Activated CD8-positive, alpha-beta memory T cell treated with anti-CD3 and anti-CD28 coated beads for 24 hours (primary cell): ENCODE measurements at regions not wholly inside any gene's neighbourhood (a gene's known extent, or its start where the extent isn't known, plus 50 kb on each side); places are given as distances from the start of the nearest gene placed in this dataset.

Experiments
- DNase-seq: peaks from one replicate; pipeline ENCODE4 v3.0.0-alpha.2; 2020

DNA sequence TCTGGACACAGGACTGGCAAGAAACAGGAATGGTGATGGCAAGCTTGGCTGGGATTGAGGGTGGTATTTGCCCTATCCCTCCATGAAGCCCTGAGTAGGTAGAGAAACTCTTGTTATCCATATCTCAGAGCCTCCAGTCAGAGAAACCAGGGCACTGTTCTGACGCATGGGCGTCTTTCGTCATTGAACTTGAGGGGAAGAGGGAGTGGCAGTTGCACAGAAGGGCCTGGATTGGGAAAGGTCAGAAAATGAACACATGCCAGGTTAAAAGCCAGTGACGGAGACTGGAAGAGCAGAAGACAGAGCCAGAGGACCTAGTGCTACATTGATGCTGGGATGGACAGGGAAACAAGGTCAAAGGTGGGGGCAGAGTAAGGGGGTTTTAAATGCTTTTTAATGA, 516.7 kb downstream of the PLPP3 start:
- DNase-seq: no peak

DNA sequence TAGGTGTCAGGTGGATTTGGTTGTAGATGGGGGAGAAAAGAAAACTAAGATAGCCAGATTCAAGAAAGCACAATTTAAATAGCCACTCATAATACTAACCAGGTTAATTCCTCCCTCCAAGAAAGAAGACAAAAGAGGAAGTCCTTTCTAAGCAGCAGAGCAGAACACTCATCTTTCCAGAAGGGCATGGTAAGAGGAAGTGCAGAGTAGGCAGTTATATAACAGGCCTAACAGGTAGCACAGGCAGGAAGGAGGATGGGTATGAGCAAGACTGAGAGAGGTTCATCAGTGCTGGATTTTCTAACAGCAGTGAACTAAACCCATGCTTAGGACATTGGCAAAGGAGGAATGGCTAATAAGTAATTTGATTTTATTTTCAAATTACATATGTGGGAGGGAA, 517.5 kb downstream of the PLPP3 start:
- DNase-seq: no peak

DNA sequence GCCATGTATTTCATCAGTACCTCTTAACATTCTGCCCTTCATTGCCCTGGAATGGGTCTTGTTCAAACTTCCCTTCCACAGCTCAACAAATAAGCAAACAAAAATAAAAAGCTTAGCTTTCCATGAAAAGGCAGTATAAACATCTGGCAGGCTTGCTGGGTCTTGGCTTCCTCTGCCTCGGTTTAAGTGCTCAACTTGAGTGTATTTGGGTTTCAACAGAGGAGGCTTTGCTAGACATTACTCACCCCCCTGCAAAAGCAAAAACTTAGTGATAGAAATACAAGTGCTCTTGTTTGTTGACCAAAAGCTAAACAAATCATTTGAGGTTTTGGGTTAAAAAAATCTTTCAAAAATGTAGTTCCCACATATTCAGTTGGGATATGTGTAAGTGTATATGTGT, 518.5 kb downstream of the PLPP3 start:
- DNase-seq: no peak

DNA sequence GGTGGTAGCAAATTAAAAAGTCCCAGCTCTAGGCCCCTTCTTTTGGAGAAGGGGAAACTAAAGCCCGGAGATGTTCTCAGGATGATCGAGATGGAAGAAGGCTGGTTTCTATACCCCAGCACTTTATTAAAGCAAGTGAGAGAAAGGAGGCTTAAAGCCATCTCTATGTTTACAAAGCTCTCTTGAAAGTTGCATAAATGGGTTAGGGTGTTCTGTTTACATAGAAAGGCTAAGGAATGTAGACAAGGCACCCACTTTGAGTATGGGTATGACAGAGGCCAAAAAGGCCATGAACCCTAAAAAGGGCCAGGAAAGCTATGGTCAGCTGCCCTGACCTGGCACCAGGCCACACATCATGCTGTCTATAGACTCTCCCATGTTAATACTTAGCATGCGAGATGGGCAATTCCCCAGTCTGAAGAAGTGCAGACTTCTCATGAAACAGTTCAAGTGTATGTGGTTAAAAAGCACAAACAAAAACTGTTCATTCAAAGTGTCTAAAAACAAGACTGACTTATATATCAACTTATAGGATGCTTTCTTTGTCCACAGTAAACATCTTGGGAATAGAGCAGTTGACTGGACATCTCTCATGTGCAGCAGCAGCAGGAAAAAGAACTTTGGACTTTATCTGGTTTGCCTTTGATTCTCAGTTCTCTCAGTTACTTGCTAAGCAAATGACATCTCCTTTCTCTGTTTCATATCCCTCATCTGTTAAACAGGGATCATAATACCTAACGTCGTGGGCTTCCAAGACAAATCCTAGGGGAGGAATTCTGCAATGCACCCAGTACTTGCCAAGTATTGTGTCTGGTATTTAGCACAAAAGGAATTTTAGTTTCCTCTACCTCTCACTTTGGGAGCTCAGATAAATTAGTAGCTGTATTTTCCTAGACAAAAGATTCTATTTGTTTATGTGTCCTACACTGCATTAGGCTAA, 521.6 kb downstream of the PLPP3 start:
- DNase-seq: no peak

DNA sequence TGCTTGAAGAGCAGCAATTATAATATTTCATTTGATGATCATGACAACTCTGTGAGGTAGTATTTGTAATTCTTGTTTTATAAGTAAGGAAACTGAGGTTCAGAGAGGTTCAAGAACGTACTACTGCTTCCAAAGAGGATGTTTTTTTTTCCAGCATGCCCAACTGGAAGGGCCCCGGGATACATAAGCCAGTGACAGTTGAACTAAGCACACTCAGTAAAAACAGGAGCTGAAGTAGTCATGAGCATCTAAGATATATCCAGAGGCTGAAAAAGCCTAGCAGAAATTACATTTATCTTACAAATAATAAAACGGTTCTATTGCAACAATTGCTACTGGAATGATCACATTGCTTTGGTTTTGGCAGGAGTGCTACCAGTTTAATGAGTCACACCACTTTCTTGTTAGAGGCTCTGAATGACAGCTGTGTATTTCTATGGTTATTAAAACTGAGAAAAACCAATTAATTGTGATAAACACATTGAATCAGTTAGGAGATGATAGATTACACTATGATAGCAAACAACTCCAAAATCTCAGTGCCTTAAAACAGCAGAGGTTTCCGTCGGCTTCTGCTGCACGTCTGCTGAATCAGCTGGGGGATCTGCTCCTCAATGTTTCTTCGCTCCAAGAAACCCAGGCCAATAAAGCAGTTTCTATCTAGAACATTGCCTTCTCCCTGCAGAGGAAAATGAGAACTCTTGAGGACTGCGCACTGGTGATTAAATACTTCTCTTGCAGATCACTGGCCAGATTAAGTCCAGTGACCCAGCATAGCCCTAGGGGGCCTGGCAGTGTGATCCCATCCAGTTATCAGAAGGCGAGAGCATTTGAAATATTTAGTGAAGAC, 522.7 kb downstream of the PLPP3 start:
- no peak for DNase-seq

DNA sequence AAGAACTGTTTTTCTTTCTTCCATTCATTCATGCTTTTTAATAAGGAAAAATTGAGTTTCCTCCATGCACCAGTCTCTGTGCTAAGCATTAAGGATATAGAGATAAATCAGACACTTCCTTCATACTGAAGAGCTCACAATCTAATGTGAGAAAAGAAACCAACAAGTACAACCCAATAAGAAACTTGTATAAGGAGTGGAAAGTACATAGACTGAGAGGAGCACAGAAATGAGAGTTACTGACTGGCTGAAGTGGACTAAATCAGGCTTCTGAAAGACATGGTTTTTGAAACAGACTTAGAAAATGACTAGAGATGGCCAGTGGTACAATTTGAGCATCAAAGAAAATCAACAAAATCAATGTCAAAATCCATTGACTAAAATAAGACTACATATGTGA, 524.4 kb downstream of the PLPP3 start:
- no peak for DNase-seq

DNA sequence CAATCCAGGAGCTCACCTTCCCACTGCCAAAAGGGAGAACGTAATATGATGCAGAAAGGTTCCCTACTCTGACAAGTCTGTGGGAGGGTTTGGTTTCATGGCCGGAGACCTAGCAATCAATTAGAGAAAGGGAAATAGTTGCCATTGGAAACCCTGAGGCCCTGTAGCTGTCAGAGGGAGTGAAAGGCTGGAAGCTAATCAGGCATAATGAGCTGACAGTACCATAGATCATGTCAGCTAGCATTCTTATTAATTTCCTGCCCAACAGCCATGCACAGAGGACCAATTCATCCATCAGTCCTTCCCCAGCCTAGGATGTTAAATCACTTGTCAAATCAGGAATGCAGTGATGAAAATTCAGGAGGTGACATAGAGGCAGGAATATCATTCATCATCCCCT, 527.3 kb downstream of the PLPP3 start:
- DNase-seq: no peak

DNA sequence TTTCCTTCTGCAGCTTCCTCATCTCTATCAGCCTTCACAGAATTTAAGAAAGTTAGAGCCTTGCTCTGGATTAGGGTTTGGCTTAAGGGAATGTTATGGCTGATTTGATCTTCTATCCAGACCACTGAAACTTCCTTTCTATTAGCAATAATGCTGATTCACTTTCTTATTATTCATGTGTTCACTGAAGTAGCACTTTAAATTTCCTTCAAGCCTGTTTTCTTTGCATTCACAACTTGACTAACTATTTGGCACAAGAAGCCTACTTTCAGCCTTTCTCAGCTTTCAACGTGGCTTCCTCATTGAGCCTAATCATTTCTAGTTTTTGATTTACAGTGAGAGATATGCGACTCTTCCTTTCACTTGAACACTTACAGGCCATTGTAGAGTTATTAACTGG, 528.5 kb downstream of the PLPP3 start:
- DNase-seq: no peak

DNA sequence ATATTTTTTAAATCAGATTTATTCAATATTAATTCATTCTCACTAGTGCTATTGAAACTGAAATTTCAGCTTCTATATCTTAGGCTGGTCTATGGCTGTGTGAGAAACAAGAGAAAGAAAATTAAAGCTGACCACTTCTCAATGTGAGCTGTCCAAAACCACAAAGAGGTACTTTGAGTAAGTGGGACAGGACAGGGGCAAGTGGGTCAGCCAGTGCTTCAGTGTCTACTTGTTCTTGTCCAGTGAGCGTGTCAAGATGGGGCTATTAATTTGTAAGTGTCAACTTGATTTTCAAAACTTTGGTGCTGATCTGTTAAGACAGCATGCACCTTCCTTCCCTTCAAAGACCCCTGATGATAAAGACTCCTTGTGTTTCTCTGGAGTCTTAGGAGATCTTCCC, 533.9 kb downstream of the PLPP3 start:
- no peak for DNase-seq

DNA sequence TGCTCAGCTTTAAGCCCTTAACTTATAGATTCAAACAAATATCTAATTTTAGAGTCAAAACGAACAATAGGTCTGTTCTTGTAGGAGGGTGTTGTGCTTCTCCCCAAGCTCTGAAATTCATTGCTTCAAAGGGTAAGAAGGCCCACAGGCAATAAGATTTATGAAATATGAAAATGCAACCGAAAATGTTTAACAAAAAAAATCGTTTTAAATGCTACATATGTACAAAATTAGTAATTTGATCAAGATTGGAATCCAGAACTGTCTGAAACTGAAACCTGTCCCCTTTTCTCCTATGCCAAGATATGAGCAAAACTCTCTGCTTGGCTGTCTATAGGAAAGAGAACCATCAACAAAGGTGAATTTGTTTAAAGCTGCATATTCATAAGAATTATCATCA, 534.3 kb downstream of the PLPP3 start:
- DNase-seq: no peak

DNA sequence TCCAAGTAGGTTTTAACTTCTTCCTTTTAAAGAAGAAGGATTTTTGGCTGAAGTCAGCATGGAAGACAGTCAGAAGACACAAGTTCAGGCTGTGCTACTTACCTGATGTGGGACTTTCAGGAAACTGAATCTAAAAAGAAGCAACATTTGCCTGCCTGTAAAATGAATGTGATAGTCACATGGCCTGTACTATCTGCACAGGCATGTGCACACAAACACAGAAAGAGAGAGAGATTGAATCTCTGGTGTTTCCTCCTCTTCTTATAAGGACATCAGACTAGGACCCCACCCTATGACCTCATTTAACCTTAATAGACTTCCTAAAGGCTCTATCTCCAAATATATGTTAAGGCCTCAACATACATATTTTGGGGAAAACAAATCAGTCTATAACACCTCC, 542.9 kb downstream of the PLPP3 start:
- DNase-seq: no peak

DNA sequence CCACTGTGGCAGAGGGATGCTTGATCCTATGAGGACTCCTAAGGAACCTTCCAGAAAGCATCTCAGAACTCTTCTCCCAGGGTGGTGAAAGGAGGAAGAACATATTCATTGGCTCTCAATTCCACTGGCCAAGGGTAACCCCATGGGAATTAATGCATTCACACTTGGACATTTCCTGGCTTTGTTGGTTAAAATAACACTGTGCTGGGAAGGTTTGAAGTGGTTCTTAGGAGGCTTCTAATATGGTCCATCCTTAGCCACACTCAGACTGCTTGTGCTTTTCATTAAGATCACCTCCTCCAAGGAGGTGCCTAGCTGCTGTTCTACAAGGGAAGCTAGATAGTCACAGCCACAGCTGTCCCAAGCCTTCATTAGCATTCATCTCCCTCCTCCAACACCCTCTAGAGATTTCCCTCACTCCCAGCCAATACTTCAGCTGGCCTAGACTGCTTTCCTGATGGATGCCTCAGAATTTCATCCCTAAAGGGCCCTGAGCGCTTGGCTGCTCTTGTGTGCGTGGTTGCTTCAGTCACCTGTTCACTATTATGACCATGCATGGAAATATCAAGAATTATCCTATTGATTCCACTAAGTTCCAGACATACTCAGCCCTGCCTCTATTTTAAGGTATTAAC, 544.4 kb downstream of the PLPP3 start:
- DNase-seq: no peak

DNA sequence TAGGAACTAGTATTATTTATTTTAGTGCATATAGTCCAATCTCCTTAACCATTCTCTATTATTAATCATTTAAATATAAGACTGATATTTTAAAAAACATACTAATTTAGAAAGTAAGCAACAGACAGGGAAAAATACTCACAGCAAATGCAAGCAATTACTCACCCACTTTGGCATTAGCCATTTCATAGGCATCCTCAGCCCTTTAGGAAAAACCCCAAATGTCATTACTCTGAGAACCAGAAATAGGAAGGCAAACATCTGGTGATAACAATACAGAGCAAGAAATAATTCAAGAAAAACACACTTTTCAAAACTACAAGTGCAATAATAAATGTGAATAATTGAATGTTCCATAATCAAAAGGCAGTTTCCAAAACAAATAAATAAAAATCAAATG, 545.1 kb downstream of the PLPP3 start:
- DNase-seq: no peak

DNA sequence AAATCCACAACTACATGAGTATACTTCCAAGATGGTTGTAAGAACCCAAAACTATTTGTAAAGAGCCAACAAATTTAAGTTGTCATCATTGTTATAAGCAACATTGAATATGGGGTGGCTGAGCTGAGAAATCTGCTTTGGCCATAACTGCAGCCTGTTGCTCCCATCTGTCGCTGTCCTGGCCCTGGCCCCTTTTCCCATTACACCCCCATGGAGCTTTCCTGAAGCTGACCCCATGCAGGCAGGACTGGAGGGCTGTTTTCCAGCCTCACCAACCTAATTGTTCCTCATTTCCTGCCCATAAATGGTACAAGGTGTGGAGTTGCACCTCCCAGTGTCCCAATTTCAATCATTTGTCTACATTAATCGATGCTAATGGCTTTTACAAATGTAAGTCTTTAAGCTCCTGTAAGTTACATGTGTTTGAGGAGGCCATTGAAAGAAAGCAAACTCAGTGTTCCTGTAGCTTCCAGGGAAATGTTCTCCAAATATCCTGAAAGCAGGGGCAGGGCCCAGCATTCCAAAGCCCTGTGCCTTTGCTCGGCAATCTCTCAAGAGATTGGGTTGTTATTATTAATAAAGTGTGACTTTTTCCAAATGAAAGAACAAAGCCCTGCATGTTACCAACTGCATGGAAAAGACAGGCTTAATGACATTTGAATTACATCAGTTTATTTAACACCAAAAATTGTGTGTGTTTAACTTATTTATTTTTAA, 545.9 kb downstream of the PLPP3 start:
- DNase-seq: no peak

DNA sequence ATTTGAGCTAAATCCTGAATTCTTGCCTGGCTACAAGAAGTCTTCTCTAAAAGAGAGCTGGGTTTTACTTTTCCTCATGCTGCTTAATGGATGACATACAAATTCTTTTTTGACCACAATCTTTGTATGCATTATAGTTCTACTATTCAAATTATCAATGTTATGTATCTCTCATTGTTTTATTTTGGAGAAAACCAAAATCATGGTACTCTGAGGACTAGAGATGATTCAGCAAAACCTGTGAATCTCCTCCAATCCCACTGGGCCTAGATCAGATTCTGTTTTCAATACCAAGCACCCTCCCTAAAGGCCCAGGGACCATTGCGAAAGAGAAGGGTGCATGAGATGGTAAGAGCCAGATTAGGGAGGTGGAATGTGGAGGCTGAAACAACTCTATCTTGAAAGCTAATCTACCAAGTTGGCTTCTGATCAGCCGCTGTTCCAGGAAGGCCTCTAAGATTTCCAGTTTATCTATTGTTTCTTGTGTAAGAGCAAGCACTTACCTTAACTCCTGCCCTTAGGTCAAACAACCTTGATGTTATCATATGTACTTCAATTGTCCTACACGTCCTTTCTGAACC, 547.2 kb downstream of the PLPP3 start:
- no peak for DNase-seq

DNA sequence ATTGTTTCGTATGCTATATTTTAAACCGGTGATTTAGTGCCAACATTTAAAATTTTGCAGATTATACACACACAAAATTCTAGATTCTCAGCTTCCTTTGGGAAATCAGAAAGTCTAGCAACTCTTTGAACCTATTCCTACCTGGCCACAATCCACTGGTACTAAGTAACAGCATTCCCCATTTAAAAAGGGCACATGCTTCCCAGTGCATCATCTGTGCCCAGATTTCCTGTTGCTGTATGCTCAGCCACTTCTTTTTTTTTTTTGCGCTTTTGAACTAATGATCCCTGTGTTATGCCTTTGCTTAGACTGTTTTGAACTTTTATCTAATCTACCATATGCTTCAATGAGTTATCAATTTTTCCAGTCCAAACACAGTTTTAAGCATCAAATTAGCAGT, 548.4 kb downstream of the PLPP3 start:
- DNase-seq: no peak

DNA sequence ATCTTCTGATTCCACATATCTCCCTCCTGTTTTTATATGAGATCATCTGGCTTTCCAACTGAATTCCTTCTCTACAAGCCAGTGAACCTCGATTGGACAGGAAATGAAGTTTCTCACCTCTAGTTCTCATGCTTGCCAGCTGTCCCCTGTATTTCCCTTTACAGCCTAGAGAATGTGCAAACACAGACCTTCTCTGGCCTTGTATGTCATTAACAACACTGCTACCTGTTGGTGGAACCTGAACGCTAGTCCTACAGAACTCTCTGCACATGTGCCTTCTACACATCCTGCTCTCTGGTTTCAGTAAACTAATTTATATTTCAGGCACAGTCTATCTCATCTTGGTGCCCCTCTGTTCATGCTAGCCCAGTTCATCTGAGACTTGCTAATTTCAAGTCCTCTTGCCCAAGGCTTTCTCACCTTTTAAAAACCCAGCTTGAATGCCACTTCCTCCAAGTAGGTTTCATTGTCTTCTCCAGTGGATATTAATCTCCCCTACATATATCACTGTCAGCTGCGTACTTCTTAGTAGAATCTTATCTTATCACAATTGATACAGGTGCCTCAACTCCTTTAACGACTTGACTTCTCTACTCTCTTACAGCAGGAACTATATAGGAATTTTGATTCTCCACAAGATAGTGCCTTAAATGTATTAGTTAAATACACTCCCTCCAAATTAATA, 549.9 kb downstream of the PLPP3 start:
- no peak for DNase-seq

DNA sequence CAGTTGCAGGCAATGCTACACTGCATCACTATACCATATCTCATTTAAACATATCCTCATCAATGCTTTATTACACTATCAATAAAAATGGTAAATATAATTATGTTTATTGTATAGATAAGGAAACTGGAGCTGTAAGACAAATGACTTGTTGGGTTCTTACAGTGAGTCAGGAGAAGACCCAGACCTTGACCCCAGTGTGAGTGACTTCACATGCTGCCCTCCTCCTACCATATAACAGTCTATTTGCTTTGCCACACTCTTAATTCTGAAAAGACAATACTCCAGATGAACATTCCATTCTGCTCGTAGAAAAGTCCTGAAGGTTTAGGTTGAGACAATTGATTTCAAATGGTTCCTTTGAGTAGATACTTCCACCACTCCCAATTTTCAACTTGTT, 550.5 kb downstream of the PLPP3 start:
- DNase-seq: no peak

DNA sequence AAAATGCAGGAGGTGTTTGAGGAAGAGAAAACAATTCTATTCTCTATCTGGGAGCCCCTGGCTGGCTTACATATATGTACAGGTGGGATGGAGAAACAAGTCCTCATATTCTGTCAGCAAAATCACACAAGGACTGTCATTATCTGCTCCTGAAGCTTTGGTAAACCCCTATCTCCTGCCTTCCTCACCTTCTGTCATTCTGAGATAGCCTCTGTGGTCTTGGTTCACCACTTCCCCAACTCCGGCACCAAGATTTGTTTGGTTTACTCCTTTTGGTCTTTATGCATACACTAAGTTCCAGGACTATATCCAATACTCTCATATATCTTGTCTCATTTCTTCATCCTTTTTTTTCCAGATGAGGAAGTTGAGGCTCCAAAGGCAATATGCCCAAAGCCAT, 551.1 kb downstream of the PLPP3 start:
- no peak for DNase-seq

DNA sequence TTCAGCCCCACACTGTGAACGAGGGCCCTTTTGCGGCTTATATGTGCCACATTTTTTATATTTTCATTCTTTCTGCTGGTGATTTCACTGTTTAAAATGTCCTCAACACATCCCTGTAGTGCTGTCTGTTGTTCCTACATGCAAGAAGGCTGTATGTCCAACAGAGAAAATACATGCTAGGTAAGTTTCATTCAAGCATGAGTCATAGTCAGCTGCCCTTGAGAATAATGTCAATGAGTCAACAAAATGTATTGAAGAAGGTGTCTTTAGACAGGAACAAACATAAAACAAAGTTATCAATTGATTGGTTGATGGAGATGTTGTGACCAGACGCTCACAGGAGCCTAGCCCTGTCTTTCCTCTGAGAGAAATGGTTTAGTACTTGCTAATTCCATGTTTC, 553.4 kb downstream of the PLPP3 start:
- no peak for DNase-seq

DNA sequence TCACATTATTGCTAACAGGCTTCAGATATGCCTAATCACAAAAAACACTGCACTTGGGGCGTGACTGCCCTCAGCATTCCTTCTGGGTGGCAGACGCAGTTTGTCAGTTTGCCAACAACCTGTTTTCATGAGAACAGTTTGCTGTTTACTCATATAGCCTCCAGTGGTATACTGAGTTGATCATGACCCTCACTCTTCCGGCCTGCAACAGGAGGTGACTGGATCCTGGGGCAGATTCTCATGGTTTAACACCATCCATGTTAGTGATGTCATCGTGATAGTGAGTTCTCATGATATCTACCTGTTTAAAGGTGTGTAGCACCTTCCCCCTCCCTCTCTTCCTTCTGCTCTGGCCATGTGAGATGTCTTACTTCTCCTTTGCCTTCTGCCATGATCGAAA, 555.2 kb downstream of the PLPP3 start:
- no peak for DNase-seq

DNA sequence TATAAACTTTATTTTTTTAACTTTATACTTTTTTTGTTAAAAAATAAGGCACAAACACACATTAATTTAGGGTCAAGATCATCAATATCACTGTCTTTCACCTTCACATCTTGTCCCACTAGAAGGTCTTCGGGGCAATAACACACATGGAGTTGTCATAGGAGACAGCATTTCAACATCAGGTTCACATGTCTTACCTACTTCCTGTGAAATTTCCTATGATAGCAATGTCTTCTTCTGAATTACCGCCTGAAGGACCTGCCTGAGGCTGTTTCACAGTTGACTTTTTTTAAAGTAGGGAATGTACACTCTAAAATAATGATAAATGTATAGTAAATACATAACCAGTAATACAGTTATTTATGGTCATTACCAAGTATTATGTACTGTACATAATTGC, 559.4 kb downstream of the PLPP3 start:
- DNase-seq: no peak
